HCT116 (cell line): ENCODE measurements at regions not wholly inside any gene's neighbourhood (a gene's known extent, or its start where the extent isn't known, plus 50 kb on each side); places are given as distances from the start of the nearest gene placed in this dataset.

Experiments
- ATF3 ChIP-seq: IDR thresholded peaks from 2 replicates; pipeline ENCODE4 v1.6.1; 2012
- CTCF ChIP-seq, 3 experiments: fragments of 200-600 bp in 1 of 3; sonication (generic) in 1 of 3; IDR thresholded peaks in 2 of 3; conservative IDR thresholded peaks in 1 of 3; 2 replicates each; pipeline ENCODE4 v1.5.1; 2012 to 2017; ENCODE audit warnings: low read depth in 2 of 3, low read length in 2 of 3, antibody characterized with exemption in 1 of 3, borderline replicate concordance in 1 of 3, control low read depth in 1 of 3, mild to moderate bottlenecking in 1 of 3, mixed read lengths in 1 of 3, mixed run types in 1 of 3, moderate library complexity in 1 of 3; ENCODE audit not compliant: insufficient read depth in 1 of 3
- ELF1 ChIP-seq: IDR thresholded peaks from 2 replicates; pipeline ENCODE4 v1.6.1; 2012; ENCODE audit warnings: low read depth, borderline replicate concordance
- EZH2 ChIP-seq: fragments of 200-600 bp; sonication (generic); IDR thresholded peaks from 2 replicates; pipeline ENCODE4 v1.6.1; 2017; ENCODE audit warnings: antibody characterized with exemption, mixed run types
- EZH2phosphoT487 ChIP-seq: fragments of 200-600 bp; IDR thresholded peaks from 2 replicates; pipeline ENCODE4 v1.6.1; 2018; ENCODE audit warnings: antibody characterized with exemption, borderline replicate concordance
- JUND ChIP-seq: IDR thresholded peaks from 2 replicates; pipeline ENCODE4 v1.6.1; 2012
- MAX ChIP-seq: IDR thresholded peaks from 2 replicates; pipeline ENCODE4 v1.6.1; 2012
- POLR2A ChIP-seq: IDR thresholded peaks from 2 replicates; pipeline ENCODE4 v1.7.0; 2011; ENCODE audit warnings: borderline replicate concordance; ENCODE audit not compliant: insufficient read depth, insufficient read length; ENCODE audit errors: extremely low read depth
- POLR2AphosphoS5 ChIP-seq: IDR thresholded peaks from 2 replicates; pipeline ENCODE4 v1.6.1; 2011; ENCODE audit warnings: mild to moderate bottlenecking, low read depth, low read length, moderate library complexity
- REST ChIP-seq: IDR thresholded peaks from 2 replicates; pipeline ENCODE4 v1.6.1; 2012; ENCODE audit warnings: low read depth
- SIN3A ChIP-seq: IDR thresholded peaks from 2 replicates; pipeline ENCODE4 v1.6.1; 2012; ENCODE audit warnings: low read depth
- SP1 ChIP-seq: IDR thresholded peaks from 2 replicates; pipeline ENCODE4 v1.6.1; 2012; ENCODE audit warnings: low read depth
- YY1 ChIP-seq: IDR thresholded peaks from 2 replicates; pipeline ENCODE4 v1.6.1; 2011; ENCODE audit warnings: low read length, low read depth, moderate library complexity, mild to moderate bottlenecking; ENCODE audit not compliant: insufficient replicate concordance; ENCODE audit errors: extremely low read depth

- TF ChIP-seq CTCF (IDR thresholded peaks at IDR 0.05 in 2 of 3, conservative IDR thresholded peaks at IDR 0.05 in 1 of 3; ENCODE audit: borderline replicate concordance in 1 of 3, insufficient read depth in 1 of 3, low read depth in 2 of 3, low read length in 2 of 3) (peak in 2 of 3 experiments; percentile 14 to 25; a peak in 3 of 6 replicates), ELF1 (no peak), EZH2phosphoT487 (no peak), JUND (no peak), POLR2AphosphoS5 (no peak), MAX (no peak), POLR2A (no peak), EZH2 (no peak), REST (no peak), SIN3A (no peak), SP1 (no peak), YY1 (no peak), ATF3 (no peak)
Observed at GRCh38 chr12:85642808-85643207, 193.4 kb downstream of the RASSF9 start.
